ENCODE measurements at regions not wholly inside any gene's neighbourhood (a gene's known extent, or its start where the extent isn't known, plus 50 kb on each side); places are given as distances from the start of the nearest gene placed in this dataset.

DNA sequence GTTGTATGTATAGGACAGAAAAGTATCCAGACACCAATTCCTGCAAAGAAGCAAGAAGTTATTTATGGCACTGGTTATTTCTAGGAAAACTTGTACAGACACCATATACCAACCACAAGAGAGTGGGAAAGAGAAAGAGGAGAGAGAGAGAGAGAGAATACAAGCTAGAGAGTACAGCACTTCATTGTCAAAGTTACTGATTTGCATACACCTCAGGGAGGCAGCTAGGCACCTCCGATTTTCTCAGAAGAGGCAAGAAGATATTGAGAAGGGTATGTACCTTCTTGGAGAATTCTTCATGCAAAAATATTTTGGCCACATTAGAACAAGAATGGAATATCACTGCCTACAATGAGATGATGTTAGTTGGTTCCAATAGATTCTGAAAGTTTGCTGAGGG is 333.9 kb upstream of the PIK3C3 start:
- no peak for TF ChIP-seq CTCF (conservative IDR thresholded peaks at IDR 0.05)
- no peak overlapping the region for H3K27ac ChIP-seq

- no peak for TF ChIP-seq CTCF (conservative IDR thresholded peaks at IDR 0.05)
- no peak overlapping the region for H3K27ac ChIP-seq
Observed at GRCh38 chr18:41618147-41618546, 336.9 kb upstream of the PIK3C3 start.

- H3K27ac ChIP-seq: no peak overlapping the region
- TF ChIP-seq CTCF (conservative IDR thresholded peaks at IDR 0.05): no peak
Observed at GRCh38 chr18:41617647-41618046, 337.4 kb upstream of the PIK3C3 start.

GRCh38 chr18:41613003-41613609 is 341.9 kb upstream of the PIK3C3 start:
- TF ChIP-seq CTCF (conservative IDR thresholded peaks at IDR 0.05): no peak
- H3K27ac ChIP-seq: no peak overlapping the region

GRCh38 chr18:41604964-41605363 is 350.1 kb upstream of the PIK3C3 start:
- H3K27ac ChIP-seq: no peak overlapping the region
- no peak for TF ChIP-seq CTCF (conservative IDR thresholded peaks at IDR 0.05)

- no peak overlapping the region for H3K27ac ChIP-seq
- no peak for TF ChIP-seq CTCF (conservative IDR thresholded peaks at IDR 0.05)
Observed at GRCh38 chr18:41602034-41602433, 353.0 kb upstream of the PIK3C3 start.

- no peak overlapping the region for H3K27ac ChIP-seq
- no peak for TF ChIP-seq CTCF (conservative IDR thresholded peaks at IDR 0.05)
Observed at GRCh38 chr18:41600693-41601391, 354.2 kb upstream of the PIK3C3 start.

All from VCaP (cell line).